LNCaP clone FGC (cell line): ENCODE measurements at regions not wholly inside any gene's neighbourhood (a gene's known extent, or its start where the extent isn't known, plus 50 kb on each side); places are given as distances from the start of the nearest gene placed in this dataset.

Source experiments
- DNase-seq: peaks from one replicate; pipeline ENCODE4 v3.0.0-alpha.2; 2011; ENCODE audit warnings: low read depth
- H3K4me3 ChIP-seq: 2 replicates; pipeline ENCODE4 v1.5.1; 2011; ENCODE audit warnings: mild to moderate bottlenecking, low read depth, low read length, control low read depth
- TF ChIP-seq, protein P1 (sequence below): IDR thresholded peaks from 2 replicates; pipeline ENCODE4 v1.5.1; 2012; ENCODE audit warnings: mild to moderate bottlenecking; ENCODE audit not compliant: control insufficient read depth, insufficient read depth; ENCODE audit errors: extremely low read depth

DNA sequence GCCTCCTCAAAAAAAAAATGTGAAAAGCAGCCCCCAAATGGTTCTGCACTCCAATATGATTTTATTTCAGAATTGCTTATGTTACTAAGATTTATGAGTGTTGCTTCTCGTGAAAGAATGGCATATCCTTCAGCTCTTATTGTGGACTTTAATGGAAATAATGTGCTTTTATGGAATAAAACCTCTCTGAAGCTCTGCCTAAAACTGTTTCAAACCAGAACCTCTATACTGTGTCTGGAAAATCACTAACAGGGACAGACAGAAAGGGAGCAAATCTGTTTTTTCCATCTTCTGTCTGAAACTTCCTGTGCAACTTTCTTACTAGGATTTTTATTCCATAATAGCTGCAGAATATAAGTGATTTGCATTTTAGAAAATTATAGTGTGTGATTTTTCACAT is 493.1 kb downstream of the ANKRD50 start:
- TF ChIP-seq, protein P1, sequence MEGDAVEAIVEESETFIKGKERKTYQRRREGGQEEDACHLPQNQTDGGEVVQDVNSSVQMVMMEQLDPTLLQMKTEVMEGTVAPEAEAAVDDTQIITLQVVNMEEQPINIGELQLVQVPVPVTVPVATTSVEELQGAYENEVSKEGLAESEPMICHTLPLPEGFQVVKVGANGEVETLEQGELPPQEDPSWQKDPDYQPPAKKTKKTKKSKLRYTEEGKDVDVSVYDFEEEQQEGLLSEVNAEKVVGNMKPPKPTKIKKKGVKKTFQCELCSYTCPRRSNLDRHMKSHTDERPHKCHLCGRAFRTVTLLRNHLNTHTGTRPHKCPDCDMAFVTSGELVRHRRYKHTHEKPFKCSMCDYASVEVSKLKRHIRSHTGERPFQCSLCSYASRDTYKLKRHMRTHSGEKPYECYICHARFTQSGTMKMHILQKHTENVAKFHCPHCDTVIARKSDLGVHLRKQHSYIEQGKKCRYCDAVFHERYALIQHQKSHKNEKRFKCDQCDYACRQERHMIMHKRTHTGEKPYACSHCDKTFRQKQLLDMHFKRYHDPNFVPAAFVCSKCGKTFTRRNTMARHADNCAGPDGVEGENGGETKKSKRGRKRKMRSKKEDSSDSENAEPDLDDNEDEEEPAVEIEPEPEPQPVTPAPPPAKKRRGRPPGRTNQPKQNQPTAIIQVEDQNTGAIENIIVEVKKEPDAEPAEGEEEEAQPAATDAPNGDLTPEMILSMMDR: no peak
- no peak for DNase-seq
- H3K4me3 ChIP-seq: no peak overlapping the region

DNA sequence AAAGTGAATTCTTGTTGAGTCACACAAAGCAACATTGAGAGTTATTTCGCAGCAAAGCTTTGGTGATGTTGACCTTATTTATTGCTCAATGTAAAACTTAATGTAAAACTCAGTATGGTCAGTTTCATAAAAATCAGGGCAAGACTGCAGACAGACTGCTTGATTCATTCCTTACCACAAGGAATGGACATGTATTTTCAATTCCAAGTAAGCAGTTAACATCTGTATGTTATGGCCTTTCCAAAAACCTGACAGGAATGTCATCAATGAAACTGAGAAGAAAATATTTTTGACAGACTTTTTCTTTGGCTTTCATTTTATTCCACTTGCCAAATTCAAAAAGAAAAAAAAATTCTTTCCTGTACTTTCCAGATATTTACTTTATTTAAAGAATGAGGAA is 488.3 kb downstream of the ANKRD50 start:
- H3K4me3 ChIP-seq: no peak overlapping the region
- DNase-seq: no peak
- TF ChIP-seq, protein P1: no peak

DNA sequence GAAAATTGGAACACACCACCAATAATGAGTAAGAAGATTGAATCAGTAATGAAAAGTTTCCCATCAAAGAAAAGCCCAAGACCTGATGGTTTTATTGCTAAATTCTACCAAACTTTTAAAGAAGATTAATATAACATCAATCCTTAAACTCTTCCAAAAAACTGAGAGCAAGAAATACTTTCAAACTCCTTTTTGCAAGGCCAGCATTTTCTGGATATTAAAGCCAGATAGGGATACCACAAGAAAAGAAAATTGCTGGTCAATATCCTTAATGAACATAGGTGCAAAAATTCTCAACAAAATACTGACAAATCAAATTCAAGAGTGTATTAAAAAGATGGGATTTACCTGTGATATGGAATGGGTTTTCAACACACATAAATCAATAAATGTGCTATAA is 484.6 kb downstream of the ANKRD50 start:
- TF ChIP-seq, protein P1: no peak
- DNase-seq: no peak
- no peak overlapping the region for H3K4me3 ChIP-seq

DNA sequence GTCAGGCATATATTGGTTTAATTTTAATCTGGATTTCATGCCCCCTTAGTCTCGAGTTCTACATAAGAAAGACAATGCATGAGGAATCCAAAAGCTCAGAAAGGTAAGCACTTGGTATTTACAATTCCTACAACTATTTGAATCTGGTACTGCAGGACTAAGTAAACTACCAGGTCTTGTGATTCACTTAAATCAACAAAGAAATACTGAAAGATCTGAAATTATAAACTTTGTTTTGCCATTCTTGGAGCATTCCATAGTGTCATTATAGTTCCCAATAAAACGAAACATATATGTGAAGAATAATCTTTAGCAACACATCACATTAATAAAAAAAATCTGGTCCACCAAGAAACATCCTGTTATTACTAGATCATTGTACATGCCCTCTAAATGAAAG is 482.3 kb downstream of the ANKRD50 start:
- DNase-seq: peak; percentile 37
- TF ChIP-seq, protein P1: no peak
- H3K4me3 ChIP-seq: no peak overlapping the region

GRCh38 chr4:124234771-124235170 is 477.8 kb downstream of the ANKRD50 start:
- no peak overlapping the region for H3K4me3 ChIP-seq
- peak; percentile 56 for DNase-seq
- TF ChIP-seq, protein P1: no peak

DNA sequence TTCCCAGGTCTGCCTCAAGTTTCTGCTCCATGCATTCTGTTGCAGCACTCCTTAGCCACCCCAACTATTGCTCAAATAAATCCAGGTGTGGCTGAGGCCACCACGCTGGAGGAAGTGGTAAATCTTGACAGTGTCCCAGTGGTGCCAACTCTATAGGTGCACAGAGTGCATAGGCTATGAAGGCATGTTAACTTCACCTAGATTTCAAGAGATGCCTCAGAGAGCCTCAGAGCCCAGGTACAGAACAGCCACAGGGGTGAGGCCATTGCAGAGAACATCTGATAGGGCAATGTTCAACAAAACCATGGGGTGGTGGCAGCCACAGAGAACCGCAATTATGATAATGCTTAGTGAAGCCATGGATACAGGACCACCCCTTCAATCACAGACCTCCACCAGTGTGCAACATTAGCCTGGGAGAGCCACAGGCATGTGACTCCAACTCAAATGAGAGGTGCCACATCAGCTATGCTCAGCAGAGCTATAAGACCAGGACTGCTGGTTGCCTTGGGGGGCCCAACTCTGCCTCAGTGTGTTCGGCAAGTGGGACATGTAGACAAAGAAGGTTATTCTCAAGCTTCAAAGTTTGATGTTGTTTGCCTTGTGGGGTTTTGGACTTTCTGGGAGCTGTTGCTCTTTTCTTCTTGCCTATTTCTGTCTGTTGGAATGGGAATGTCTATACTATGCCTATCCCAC is 468.7 kb downstream of the ANKRD50 start:
- DNase-seq: no peak
- no peak overlapping the region for H3K4me3 ChIP-seq
- TF ChIP-seq, protein P1: no peak

GRCh38 chr4:124253080-124253479 is 459.5 kb downstream of the ANKRD50 start:
- TF ChIP-seq, protein P1: no peak
- no peak overlapping the region for H3K4me3 ChIP-seq
- no peak for DNase-seq
